DMS 273 treated with DMSO at 0.1 percent for 48 hours (cell line): ENCODE measurements at regions not wholly inside any gene's neighbourhood (a gene's known extent, or its start where the extent isn't known, plus 50 kb on each side); places are given as distances from the start of the nearest gene placed in this dataset.
"Not testable (repeated sequence)": the region's sequence is repeated elsewhere in the genome, so short reads cannot be mapped to it uniquely, and the experiment has no call there.

Experiments used
- DNase-seq: peaks from one replicate; lab custom pipeline; 2025; lab: John Stamatoyannopoulos, UW

- no peak for DNase-seq
Observed at GRCh38 chr6:145546265-145546664, 189.1 kb downstream of the EPM2A start.

- no peak for DNase-seq
Observed at GRCh38 chr6:145547594-145548335, 187.6 kb downstream of the EPM2A start.

- no peak for DNase-seq
Observed at GRCh38 chr6:145548933-145549648, 186.2 kb downstream of the EPM2A start.

GRCh38 chr6:145551164-145551563 is 184.2 kb downstream of the EPM2A start:
- no peak for DNase-seq

- DNase-seq = no peak
Observed at GRCh38 chr6:145555084-145555483, 180.2 kb downstream of the EPM2A start.

- no peak for DNase-seq
Observed at GRCh38 chr6:145557474-145557873, 177.8 kb downstream of the EPM2A start.

- DNase-seq = no peak
Observed at GRCh38 chr6:145559836-145560235, 175.5 kb downstream of the EPM2A start.

GRCh38 chr6:145561095-145562072 is 173.9 kb downstream of the EPM2A start:
- DNase-seq = no peak

- DNase-seq = no peak
Observed at GRCh38 chr6:145562771-145563615, 172.3 kb downstream of the EPM2A start.

GRCh38 chr6:145564553-145564952 is 170.8 kb downstream of the EPM2A start:
- DNase-seq = no peak

GRCh38 chr6:145567684-145568252 is 167.6 kb downstream of the EPM2A start:
- DNase-seq = no peak

GRCh38 chr6:145569140-145569539 is 166.2 kb downstream of the EPM2A start:
- no peak for DNase-seq

GRCh38 chr6:145570336-145570735 is 165.0 kb downstream of the EPM2A start:
- DNase-seq = not testable (repeated sequence)

GRCh38 chr6:145574269-145574668 is 161.1 kb downstream of the EPM2A start:
- not testable (repeated sequence) for DNase-seq
